Common myeloid progenitor, CD34-positive (primary cell): ENCODE measurements at regions not wholly inside any gene's neighbourhood (a gene's known extent, or its start where the extent isn't known, plus 50 kb on each side); places are given as distances from the start of the nearest gene placed in this dataset.

Experiments used
- CTCF ChIA-PET: fragments of 350-600 bp; sonication (Branson Sonifier 250); formaldehyde crosslinking; loops from one replicate; lab custom pipeline; 2021; ENCODE audit warnings: antibody characterized with exemption; lab: Charles Lee
- POLR2A ChIA-PET: fragments of 350-600 bp; sonication (Branson Sonifier 250); formaldehyde crosslinking; loops from one replicate; lab custom pipeline; 2021; ENCODE audit warnings: antibody characterized with exemption; lab: Charles Lee
- DNase-seq, 3 donors: peaks; one replicate each; pipeline versions ENCODE4 v3.0.0 to v3.0.0-alpha.2; 2013
- H3K27ac ChIP-seq, 2 experiments: 1 replicate in 1 of 2; 2 replicates in 1 of 2; pipeline ENCODE4 v1.7.0; 2013; ENCODE audit warnings: inconsistent platforms in 2 of 2, low read length in 2 of 2, mild to moderate bottlenecking in 2 of 2, low read depth in 1 of 2, moderate library complexity in 1 of 2; ENCODE audit not compliant: severe bottlenecking in 2 of 2, insufficient read depth in 1 of 2, poor library complexity in 1 of 2
- H3K27me3 ChIP-seq, 5 experiments: replicated peaks in 2 of 5; 1 replicate in 3 of 5; 2 replicates in 2 of 5; pipeline versions ENCODE4 v1.6.1 to v1.7.0; 2013; ENCODE audit warnings: low read length in 4 of 5, mild to moderate bottlenecking in 2 of 5, moderate library complexity in 2 of 5, inconsistent platforms in 1 of 5; ENCODE audit not compliant: insufficient read depth in 5 of 5, control insufficient read depth in 4 of 5
- H3K36me3 ChIP-seq, 4 experiments: 1 replicate in 2 of 4; 2 replicates in 2 of 4; pipeline versions ENCODE4 v1.6.1 to v1.7.0; 2013; ENCODE audit warnings: low read length in 3 of 4, control low read depth in 1 of 4, mild to moderate bottlenecking in 1 of 4; ENCODE audit not compliant: control insufficient read depth in 4 of 4, insufficient read depth in 4 of 4
- H3K4me1 ChIP-seq, 4 experiments: 1 replicate in 3 of 4; 2 replicates in 1 of 4; pipeline versions ENCODE4 v1.6.1 to v1.7.1; 2013; ENCODE audit warnings: low read length in 3 of 4, mild to moderate bottlenecking in 3 of 4, control low read depth in 1 of 4, inconsistent platforms in 1 of 4, moderate library complexity in 1 of 4; ENCODE audit not compliant: control insufficient read depth in 4 of 4, insufficient read depth in 4 of 4; ENCODE audit errors: control extremely low read depth in 1 of 4
- H3K4me3 ChIP-seq, 7 experiments: 1 replicate in 4 of 7; 2 replicates in 3 of 7; pipeline versions ENCODE4 v1.5.1 to v1.7.0; 2013; ENCODE audit warnings: mild to moderate bottlenecking in 7 of 7, low read length in 6 of 7, moderate library complexity in 6 of 7, inconsistent platforms in 2 of 7, low read depth in 2 of 7, control low read depth in 1 of 7; ENCODE audit not compliant: insufficient read depth in 4 of 7, control insufficient read depth in 1 of 7; ENCODE audit errors: extremely low read depth in 1 of 7
- H3K9me3 ChIP-seq, 5 experiments: 1 replicate in 4 of 5; 2 replicates in 1 of 5; pipeline versions ENCODE4 v1.6.1 to v1.7.1; 2013; ENCODE audit warnings: low read length in 4 of 5, mild to moderate bottlenecking in 2 of 5, inconsistent platforms in 1 of 5, low read depth in 1 of 5, moderate library complexity in 1 of 5; ENCODE audit not compliant: control insufficient read depth in 4 of 5, insufficient read depth in 2 of 5; ENCODE audit errors: control extremely low read depth in 1 of 5
- WGBS: methylation state at CpG from one replicate; pipeline ENCODE4 v1.1.5; 2013; ENCODE audit not compliant: insufficient coverage; 5-methylcytosine and 5-hydroxymethylcytosine counted together

- Histone ChIP-seq H3K4me3 (no peak overlapping the region), H3K4me1 (no peaks in the 10 kb centered on the region), H3K9me3 (no peaks in the 10 kb centered on the region), H3K27ac (no peak overlapping the region), H3K27me3 (no peaks in the 10 kb centered on the region), H3K36me3 (no peaks in the 10 kb centered on the region)
- DNase-seq: no peak
- CTCF ChIA-PET: no interaction called here
- WGBS: 80% methylated on average over 1 of the region's 3 CpGs
- POLR2A ChIA-PET: no interaction called here
Observed at GRCh38 chr17:71173991-71174390, 946.8 kb upstream of the SOX9 start.

GRCh38 chr17:71176331-71176730, 944.5 kb upstream of the SOX9 start:
- H3K27me3 ChIP-seq: no peaks in the 10 kb centered on the region
- no peak overlapping the region for H3K4me3 ChIP-seq
- H3K27ac ChIP-seq: no peak overlapping the region
- no peaks in the 10 kb centered on the region for H3K4me1 ChIP-seq
- ChIA-PET CTCF (no interaction called here), POLR2A (no interaction called here)
- no peak for DNase-seq
- WGBS: 100% methylated on average over 1 of the region's 1 CpG
- no peaks in the 10 kb centered on the region for H3K36me3 ChIP-seq
- no peaks in the 10 kb centered on the region for H3K9me3 ChIP-seq

- Histone ChIP-seq H3K4me1 (no peaks in the 10 kb centered on the region), H3K4me3 (no peak overlapping the region), H3K9me3 (no peaks in the 10 kb centered on the region), H3K36me3 (no peaks in the 10 kb centered on the region), H3K27ac (no peak overlapping the region), H3K27me3 (no peaks in the 10 kb centered on the region)
- ChIA-PET CTCF (no interaction called here), POLR2A (interaction anchor here (0.7 kb wide), 1 partner anchor 12 kb away, joined by 4 read pairs; no protein-coding TSS in a partner anchor)
- 88% methylated on average over 1 of the region's 6 CpGs for WGBS
- DNase-seq: no peak
Observed at GRCh38 chr17:71176928-71177443, 943.8 kb upstream of the SOX9 start.

- ChIA-PET POLR2A (no interaction called here), CTCF (no interaction called here)
- 63% methylated on average over 3 of the region's 6 CpGs for WGBS
- Histone ChIP-seq H3K27me3 (no peaks in the 10 kb centered on the region), H3K4me1 (no peaks in the 10 kb centered on the region), H3K9me3 (no peaks in the 10 kb centered on the region), H3K27ac (no peak overlapping the region), H3K36me3 (no peaks in the 10 kb centered on the region), H3K4me3 (no peak overlapping the region)
- no peak for DNase-seq
Observed at GRCh38 chr17:71180801-71181385, 939.9 kb upstream of the SOX9 start.

- no peaks in the 10 kb centered on the region for H3K27me3 ChIP-seq
- POLR2A ChIA-PET: no interaction called here
- DNase-seq: no peak
- no peak overlapping the region for H3K27ac ChIP-seq
- CTCF ChIA-PET: no interaction called here
- H3K36me3 ChIP-seq: no peaks in the 10 kb centered on the region
- 100% methylated on average over 1 of the region's 4 CpGs for WGBS
- no peaks in the 10 kb centered on the region for H3K4me1 ChIP-seq
- H3K4me3 ChIP-seq: no peak overlapping the region
- no peaks in the 10 kb centered on the region for H3K9me3 ChIP-seq
Observed at GRCh38 chr17:71183066-71183660, 937.7 kb upstream of the SOX9 start.

GRCh38 chr17:71184716-71185115, 936.1 kb upstream of the SOX9 start:
- WGBS: 93% methylated on average over 4 of the region's 4 CpGs
- no peaks in the 10 kb centered on the region for H3K9me3 ChIP-seq
- ChIA-PET POLR2A (no interaction called here), CTCF (no interaction called here)
- H3K27ac ChIP-seq: no peak overlapping the region
- no peak for DNase-seq
- H3K4me3 ChIP-seq: no peak overlapping the region
- no peaks in the 10 kb centered on the region for H3K27me3 ChIP-seq
- H3K36me3 ChIP-seq: no peaks in the 10 kb centered on the region
- H3K4me1 ChIP-seq: no peaks in the 10 kb centered on the region

GRCh38 chr17:71187145-71187878, 933.5 kb upstream of the SOX9 start:
- Histone ChIP-seq H3K36me3 (no peaks in the 10 kb centered on the region), H3K27me3 (no peaks in the 10 kb centered on the region), H3K9me3 (no peaks in the 10 kb centered on the region), H3K4me3 (no peak overlapping the region), H3K4me1 (no peaks in the 10 kb centered on the region), H3K27ac (no peak overlapping the region)
- DNase-seq: no peak
- WGBS: 95% methylated on average over 7 of the region's 8 CpGs
- POLR2A ChIA-PET: no interaction called here
- CTCF ChIA-PET: no interaction called here
